Liver (tissue), 8 donors: ENCODE measurements at regions not wholly inside any gene's neighbourhood (a gene's known extent, or its start where the extent isn't known, plus 50 kb on each side); places are given as distances from the start of the nearest gene placed in this dataset.

Experiments used
- DNase-seq: peaks from one replicate; pipeline ENCODE4 v3.0.0-alpha.2; 2017; ENCODE audit warnings: low spot score
- H3K27ac ChIP-seq, 2 donors: one replicate each; pipeline ENCODE4 v1.7.0; 2013; ENCODE audit warnings: inconsistent platforms in 2 of 2, low read length in 2 of 2, control low read depth in 1 of 2, low read depth in 1 of 2, mild to moderate bottlenecking in 1 of 2
- H3K27me3 ChIP-seq, 4 donors: one replicate each; pipeline versions ENCODE4 v1.6.1 to v1.7.0; 2013; ENCODE audit warnings: low read length in 3 of 4, inconsistent platforms in 1 of 4, mild to moderate bottlenecking in 1 of 4, moderate library complexity in 1 of 4; ENCODE audit not compliant: control insufficient read depth in 4 of 4, insufficient read depth in 4 of 4
- H3K36me3 ChIP-seq, 4 donors: one replicate each; pipeline versions ENCODE4 v1.6.1 to v1.7.0; 2013; ENCODE audit warnings: low read length in 3 of 4, mild to moderate bottlenecking in 3 of 4, low read depth in 1 of 4, moderate library complexity in 1 of 4; ENCODE audit not compliant: control insufficient read depth in 4 of 4, insufficient read depth in 3 of 4
- H3K4me1 ChIP-seq, 4 donors: one replicate each; pipeline versions ENCODE4 v1.6.1 to v1.7.0; 2013; ENCODE audit warnings: low read length in 3 of 4, mild to moderate bottlenecking in 3 of 4, moderate library complexity in 1 of 4; ENCODE audit not compliant: control insufficient read depth in 4 of 4, insufficient read depth in 4 of 4
- H3K4me3 ChIP-seq, 3 donors: one replicate each; pipeline versions ENCODE4 v1.6.1 to v1.7.0; 2013; ENCODE audit warnings: low read length in 3 of 3, control low read depth in 1 of 3, low read depth in 1 of 3, mild to moderate bottlenecking in 1 of 3
- H3K9ac ChIP-seq, 2 donors: one replicate each; pipeline ENCODE4 v1.7.0; 2013; ENCODE audit warnings: low read length in 2 of 2, mild to moderate bottlenecking in 2 of 2, moderate library complexity in 2 of 2, control low read depth in 1 of 2, low read depth in 1 of 2
- H3K9me3 ChIP-seq, 4 donors: one replicate each; pipeline versions ENCODE4 v1.6.1 to v1.7.0; 2013; ENCODE audit warnings: low read length in 3 of 4; ENCODE audit not compliant: control insufficient read depth in 4 of 4
- ATF3 ChIP-seq: IDR thresholded peaks from 2 replicates; pipeline ENCODE4 v1.6.1; 2016; ENCODE audit warnings: antibody characterized with exemption
- CTCF ChIP-seq: fragments of 150-350 bp; IDR thresholded peaks from 2 replicates; pipeline ENCODE4 v1.5.1; 2017; ENCODE audit warnings: improper control_type of control experiment, low read depth, low read length; ENCODE audit not compliant: missing input control
- EGR1 ChIP-seq, 2 donors: IDR thresholded peaks; 2 replicates each; pipeline ENCODE4 v1.6.1; 2016 to 2018; ENCODE audit warnings: antibody characterized with exemption in 2 of 2, low read depth in 2 of 2
- FOXA1 ChIP-seq: IDR thresholded peaks from 2 replicates; pipeline ENCODE4 v1.6.1; 2016; ENCODE audit warnings: antibody characterized with exemption
- GABPA ChIP-seq, 2 donors: IDR thresholded peaks in 1 of 2; conservative IDR thresholded peaks in 1 of 2; 2 replicates each; pipeline ENCODE4 v1.6.1; 2016; ENCODE audit warnings: antibody characterized with exemption in 2 of 2, mild to moderate bottlenecking in 1 of 2, moderate library complexity in 1 of 2
- HNF4A ChIP-seq, 2 donors: conservative IDR thresholded peaks; 2 replicates each; pipeline ENCODE4 v1.6.1; 2016; ENCODE audit warnings: antibody characterized with exemption in 2 of 2, mild to moderate bottlenecking in 2 of 2
- HNF4G ChIP-seq: IDR thresholded peaks from 2 replicates; pipeline ENCODE4 v1.6.1; 2016; ENCODE audit warnings: antibody characterized with exemption
- JUND ChIP-seq, 2 donors: IDR thresholded peaks; 2 replicates each; pipeline ENCODE4 v1.6.1; 2016; ENCODE audit warnings: antibody characterized with exemption in 2 of 2
- MAX ChIP-seq: IDR thresholded peaks from 2 replicates; pipeline ENCODE4 v1.6.1; 2016; ENCODE audit warnings: antibody characterized with exemption
- NR2F2 ChIP-seq: IDR thresholded peaks from 2 replicates; pipeline ENCODE4 v1.6.1; 2016; ENCODE audit warnings: antibody characterized with exemption
- RAD21 ChIP-seq, 2 donors: IDR thresholded peaks; 2 replicates each; pipeline ENCODE4 v1.6.1; 2016; ENCODE audit warnings: antibody characterized with exemption in 2 of 2, mild to moderate bottlenecking in 2 of 2
- REST ChIP-seq: IDR thresholded peaks from 2 replicates; pipeline ENCODE4 v1.6.1; 2016; ENCODE audit warnings: antibody characterized with exemption, mild to moderate bottlenecking
- RXRA ChIP-seq, 2 donors: IDR thresholded peaks; 2 replicates each; pipeline ENCODE4 v1.6.1; 2017 to 2018; ENCODE audit warnings: antibody characterized with exemption in 2 of 2, mild to moderate bottlenecking in 1 of 2
- SP1 ChIP-seq: IDR thresholded peaks from 2 replicates; pipeline ENCODE4 v1.6.1; 2018; ENCODE audit warnings: antibody characterized with exemption, mild to moderate bottlenecking
- TAF1 ChIP-seq: conservative IDR thresholded peaks from 2 replicates; pipeline ENCODE4 v1.6.1; 2016; ENCODE audit warnings: antibody characterized with exemption, mild to moderate bottlenecking
- YY1 ChIP-seq: IDR thresholded peaks from 2 replicates; pipeline ENCODE4 v1.6.1; 2016; ENCODE audit warnings: antibody characterized with exemption, mild to moderate bottlenecking
- WGBS: extraction: QIAGEN DNeasy Blood & Tissue Kit; methylation state at CpG from one replicate; pipeline ENCODE4 v1.1.7; 2013; 5-methylcytosine and 5-hydroxymethylcytosine counted together
- TF ChIP-seq, protein P1 (sequence below): IDR thresholded peaks from 2 replicates; pipeline ENCODE4 v1.6.1; 2016; ENCODE audit warnings: antibody characterized with exemption
- donor health status: healthy.
- donor health status: healthy.
- donor health status: healthy.
- donor health status: healthy.
- donor health status: healthy.

DNA sequence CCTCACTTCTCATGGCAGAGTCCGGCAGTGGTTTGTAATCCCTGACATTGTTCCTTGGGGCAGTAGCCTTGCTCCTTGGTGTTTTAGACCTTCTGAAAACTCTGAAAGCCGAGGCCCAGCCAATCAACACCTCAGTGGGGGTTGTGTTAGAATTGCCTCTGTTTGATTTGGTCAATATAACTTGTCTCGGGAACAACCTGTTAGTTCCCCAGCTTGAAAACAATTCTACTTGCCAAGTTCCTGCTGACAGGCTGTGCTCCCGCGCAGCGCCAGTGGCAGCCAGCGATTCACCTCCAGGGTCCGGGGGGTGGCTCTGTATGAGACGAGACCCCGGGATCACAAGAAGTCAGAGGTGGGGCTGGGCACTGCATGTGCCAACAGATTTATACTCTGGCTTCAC is 81.4 kb upstream of the MEDAG start (continued):
- TF ChIP-seq FOXA1, result no peak
- no peak for TF ChIP-seq CTCF

DNA sequence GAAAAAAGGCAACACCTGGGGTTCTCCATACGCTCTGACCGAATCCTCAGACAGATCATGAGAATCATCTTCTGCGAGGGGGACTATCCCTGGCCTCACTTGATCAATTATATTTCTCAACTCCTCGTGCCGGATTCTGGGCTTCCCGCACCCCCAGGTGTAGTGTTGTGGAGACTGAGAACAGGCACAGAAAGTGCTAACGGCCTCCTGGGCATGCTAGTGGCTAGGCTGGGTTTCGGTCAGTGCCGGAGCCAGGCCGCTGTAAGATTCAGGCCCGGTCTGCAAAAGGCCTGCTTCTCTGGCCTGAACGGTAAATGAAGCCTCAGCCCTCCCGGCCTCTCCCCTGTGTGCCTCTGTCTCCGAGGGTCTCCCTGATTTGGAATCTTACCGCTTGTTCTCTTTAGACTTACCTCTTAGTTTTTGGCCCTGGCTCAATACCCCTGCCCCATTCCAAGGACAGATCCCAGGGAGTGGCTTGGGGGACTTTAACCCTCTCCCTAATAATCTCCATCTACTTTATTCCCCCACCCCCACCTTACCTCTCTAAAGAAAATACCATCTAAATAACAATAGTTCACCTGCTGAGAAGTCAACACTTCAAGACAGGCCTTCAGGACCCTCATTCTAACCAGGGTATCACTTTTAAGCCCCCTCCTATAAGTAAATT is 79.0 kb upstream of the MEDAG start:
- H3K9me3 ChIP-seq, result no peaks in the 10 kb centered on the region

More for the DNA sequence above, 79.0 kb upstream of the MEDAG start:
- no peak overlapping the region for H3K27ac ChIP-seq
- TF ChIP-seq RXRA (IDR thresholded peaks at IDR 0.05) (no peak), EGR1 (IDR thresholded peaks at IDR 0.05; ENCODE audit: low read depth in 2 of 2) (no peak), MAX (no peak), TAF1 (no peak), JUND (IDR thresholded peaks at IDR 0.05) (no peak), RAD21 (IDR thresholded peaks at IDR 0.05) (no peak), HNF4G (no peak), FOXA1 (no peak), CTCF (no peak), ATF3 (no peak), REST (no peak), HNF4A (conservative IDR thresholded peaks at IDR 0.05) (no peak), SP1 (no peak), GABPA (IDR thresholded peaks at IDR 0.05 in 1 of 2, conservative IDR thresholded peaks at IDR 0.05 in 1 of 2) (no peak), YY1 (no peak), NR2F2 (no peak)
- TF ChIP-seq, protein P1, sequence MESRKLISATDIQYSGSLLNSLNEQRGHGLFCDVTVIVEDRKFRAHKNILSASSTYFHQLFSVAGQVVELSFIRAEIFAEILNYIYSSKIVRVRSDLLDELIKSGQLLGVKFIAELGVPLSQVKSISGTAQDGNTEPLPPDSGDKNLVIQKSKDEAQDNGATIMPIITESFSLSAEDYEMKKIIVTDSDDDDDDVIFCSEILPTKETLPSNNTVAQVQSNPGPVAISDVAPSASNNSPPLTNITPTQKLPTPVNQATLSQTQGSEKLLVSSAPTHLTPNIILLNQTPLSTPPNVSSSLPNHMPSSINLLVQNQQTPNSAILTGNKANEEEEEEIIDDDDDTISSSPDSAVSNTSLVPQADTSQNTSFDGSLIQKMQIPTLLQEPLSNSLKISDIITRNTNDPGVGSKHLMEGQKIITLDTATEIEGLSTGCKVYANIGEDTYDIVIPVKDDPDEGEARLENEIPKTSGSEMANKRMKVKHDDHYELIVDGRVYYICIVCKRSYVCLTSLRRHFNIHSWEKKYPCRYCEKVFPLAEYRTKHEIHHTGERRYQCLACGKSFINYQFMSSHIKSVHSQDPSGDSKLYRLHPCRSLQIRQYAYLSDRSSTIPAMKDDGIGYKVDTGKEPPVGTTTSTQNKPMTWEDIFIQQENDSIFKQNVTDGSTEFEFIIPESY, result no peak
- WGBS, result 97% methylated on average over 15 of the region's 15 CpGs
- H3K9ac ChIP-seq, result no peak overlapping the region
- no peaks in the 10 kb centered on the region for H3K4me1 ChIP-seq
- H3K27me3 ChIP-seq, result no peaks in the 10 kb centered on the region
- DNase-seq, result no peak
- H3K4me3 ChIP-seq, result no peak overlapping the region
- no peaks in the 10 kb centered on the region for H3K36me3 ChIP-seq
